ENCODE measurements at regions not wholly inside any gene's neighbourhood (a gene's known extent, or its start where the extent isn't known, plus 50 kb on each side); places are given as distances from the start of the nearest gene placed in this dataset.

DNA sequence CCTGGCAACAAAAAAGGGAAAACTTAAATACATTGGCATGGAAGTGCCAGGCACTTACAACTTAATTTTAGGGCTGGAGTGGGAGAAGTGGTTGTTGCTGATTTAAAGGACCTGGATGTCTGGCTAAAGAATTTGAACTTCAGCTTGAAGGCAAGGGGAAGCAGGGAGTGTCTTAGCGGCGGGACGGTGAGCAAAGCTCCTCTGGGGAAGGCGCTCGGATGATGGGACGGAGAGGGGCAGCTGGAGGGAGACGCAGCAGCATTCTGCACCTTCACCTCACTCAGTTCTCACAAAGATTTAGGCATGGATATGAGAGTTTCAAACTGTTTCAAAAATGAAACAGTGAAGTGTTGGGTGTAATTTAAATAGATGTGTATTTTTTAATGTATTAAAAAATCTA lies 967.1 kb downstream of the BRD1 start:
- TF ChIP-seq POLR2AphosphoS5 (IDR thresholded peaks at IDR 0.05; ENCODE audit: borderline replicate concordance, low read depth, low read length) (no peak), EZH2 (IDR thresholded peaks at IDR 0.05) (no peak), FOXP2 (optimal IDR thresholded peaks at IDR 0.05; ENCODE audit: control extremely low read depth, extremely low read length, insufficient read depth) (no peak)
